ENCODE measurements at regions not wholly inside any gene's neighbourhood (a gene's known extent, or its start where the extent isn't known, plus 50 kb on each side); places are given as distances from the start of the nearest gene placed in this dataset.

DNA sequence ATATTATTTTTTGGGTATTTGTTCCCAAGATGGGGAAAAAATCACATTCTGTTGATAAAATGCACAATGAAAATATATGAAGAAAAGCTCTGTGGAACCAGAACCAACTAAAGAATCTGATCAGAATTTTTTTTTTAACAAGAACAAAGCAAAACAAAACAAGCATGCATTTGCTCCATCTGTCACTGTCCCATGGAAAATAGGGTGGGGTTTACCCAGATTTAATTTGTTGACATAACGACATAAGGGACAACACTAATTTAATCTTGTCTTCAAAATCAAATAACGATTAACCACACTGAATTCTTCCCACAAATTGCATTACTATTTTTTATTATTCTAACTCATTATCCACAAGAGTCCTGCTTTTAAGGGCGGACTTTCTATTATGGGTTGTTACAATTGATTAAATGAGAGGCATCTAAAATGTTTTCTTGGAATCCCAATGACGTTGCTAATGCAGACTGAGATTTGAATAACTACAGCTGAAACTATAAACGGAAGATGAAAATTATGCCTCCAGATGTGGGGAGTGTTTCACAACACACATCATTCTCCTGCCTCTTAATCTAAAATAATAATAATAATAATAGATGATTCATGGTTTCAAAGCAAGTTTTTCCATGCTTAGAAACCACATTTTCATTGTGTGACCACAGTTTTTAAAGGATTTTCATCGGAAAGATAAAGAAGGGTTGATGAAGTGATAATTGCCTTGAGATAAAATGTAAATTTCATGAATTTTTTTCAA, 307.0 kb upstream of the CPEB2 start:
- no peak overlapping the region for H3K27ac ChIP-seq (ENCODE audit: low read depth)
- TF ChIP-seq, protein P1, sequence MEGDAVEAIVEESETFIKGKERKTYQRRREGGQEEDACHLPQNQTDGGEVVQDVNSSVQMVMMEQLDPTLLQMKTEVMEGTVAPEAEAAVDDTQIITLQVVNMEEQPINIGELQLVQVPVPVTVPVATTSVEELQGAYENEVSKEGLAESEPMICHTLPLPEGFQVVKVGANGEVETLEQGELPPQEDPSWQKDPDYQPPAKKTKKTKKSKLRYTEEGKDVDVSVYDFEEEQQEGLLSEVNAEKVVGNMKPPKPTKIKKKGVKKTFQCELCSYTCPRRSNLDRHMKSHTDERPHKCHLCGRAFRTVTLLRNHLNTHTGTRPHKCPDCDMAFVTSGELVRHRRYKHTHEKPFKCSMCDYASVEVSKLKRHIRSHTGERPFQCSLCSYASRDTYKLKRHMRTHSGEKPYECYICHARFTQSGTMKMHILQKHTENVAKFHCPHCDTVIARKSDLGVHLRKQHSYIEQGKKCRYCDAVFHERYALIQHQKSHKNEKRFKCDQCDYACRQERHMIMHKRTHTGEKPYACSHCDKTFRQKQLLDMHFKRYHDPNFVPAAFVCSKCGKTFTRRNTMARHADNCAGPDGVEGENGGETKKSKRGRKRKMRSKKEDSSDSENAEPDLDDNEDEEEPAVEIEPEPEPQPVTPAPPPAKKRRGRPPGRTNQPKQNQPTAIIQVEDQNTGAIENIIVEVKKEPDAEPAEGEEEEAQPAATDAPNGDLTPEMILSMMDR (conservative IDR thresholded peaks at IDR 0.05; ENCODE audit: low read depth in 2 of 2), result no peak
- no peak for TF ChIP-seq STAT1 (IDR thresholded peaks at IDR 0.05; ENCODE audit: unreplicated experiment)
- no peak for TF ChIP-seq JUNB (IDR thresholded peaks at IDR 0.05; ENCODE audit: unreplicated experiment)
- TF ChIP-seq CREB1 (CRISPR knock-in tag; IDR thresholded peaks at IDR 0.05; ENCODE audit: low read depth), result no peak
- TF ChIP-seq EZH2 (IDR thresholded peaks at IDR 0.05; ENCODE audit: low read depth, unreplicated experiment), result no peak
- no peak for TF ChIP-seq POLR2AphosphoS5 (IDR thresholded peaks at IDR 0.05; ENCODE audit: low read depth)
- TF ChIP-seq, protein P2, sequence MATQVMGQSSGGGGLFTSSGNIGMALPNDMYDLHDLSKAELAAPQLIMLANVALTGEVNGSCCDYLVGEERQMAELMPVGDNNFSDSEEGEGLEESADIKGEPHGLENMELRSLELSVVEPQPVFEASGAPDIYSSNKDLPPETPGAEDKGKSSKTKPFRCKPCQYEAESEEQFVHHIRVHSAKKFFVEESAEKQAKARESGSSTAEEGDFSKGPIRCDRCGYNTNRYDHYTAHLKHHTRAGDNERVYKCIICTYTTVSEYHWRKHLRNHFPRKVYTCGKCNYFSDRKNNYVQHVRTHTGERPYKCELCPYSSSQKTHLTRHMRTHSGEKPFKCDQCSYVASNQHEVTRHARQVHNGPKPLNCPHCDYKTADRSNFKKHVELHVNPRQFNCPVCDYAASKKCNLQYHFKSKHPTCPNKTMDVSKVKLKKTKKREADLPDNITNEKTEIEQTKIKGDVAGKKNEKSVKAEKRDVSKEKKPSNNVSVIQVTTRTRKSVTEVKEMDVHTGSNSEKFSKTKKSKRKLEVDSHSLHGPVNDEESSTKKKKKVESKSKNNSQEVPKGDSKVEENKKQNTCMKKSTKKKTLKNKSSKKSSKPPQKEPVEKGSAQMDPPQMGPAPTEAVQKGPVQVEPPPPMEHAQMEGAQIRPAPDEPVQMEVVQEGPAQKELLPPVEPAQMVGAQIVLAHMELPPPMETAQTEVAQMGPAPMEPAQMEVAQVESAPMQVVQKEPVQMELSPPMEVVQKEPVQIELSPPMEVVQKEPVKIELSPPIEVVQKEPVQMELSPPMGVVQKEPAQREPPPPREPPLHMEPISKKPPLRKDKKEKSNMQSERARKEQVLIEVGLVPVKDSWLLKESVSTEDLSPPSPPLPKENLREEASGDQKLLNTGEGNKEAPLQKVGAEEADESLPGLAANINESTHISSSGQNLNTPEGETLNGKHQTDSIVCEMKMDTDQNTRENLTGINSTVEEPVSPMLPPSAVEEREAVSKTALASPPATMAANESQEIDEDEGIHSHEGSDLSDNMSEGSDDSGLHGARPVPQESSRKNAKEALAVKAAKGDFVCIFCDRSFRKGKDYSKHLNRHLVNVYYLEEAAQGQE (IDR thresholded peaks at IDR 0.05; ENCODE audit: unreplicated experiment), result no peak
- TF ChIP-seq, protein P3, sequence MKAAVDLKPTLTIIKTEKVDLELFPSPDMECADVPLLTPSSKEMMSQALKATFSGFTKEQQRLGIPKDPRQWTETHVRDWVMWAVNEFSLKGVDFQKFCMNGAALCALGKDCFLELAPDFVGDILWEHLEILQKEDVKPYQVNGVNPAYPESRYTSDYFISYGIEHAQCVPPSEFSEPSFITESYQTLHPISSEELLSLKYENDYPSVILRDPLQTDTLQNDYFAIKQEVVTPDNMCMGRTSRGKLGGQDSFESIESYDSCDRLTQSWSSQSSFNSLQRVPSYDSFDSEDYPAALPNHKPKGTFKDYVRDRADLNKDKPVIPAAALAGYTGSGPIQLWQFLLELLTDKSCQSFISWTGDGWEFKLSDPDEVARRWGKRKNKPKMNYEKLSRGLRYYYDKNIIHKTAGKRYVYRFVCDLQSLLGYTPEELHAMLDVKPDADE (IDR thresholded peaks at IDR 0.05), result no peak
- no peak for TF ChIP-seq ZNF114 (CRISPR knock-in tag; IDR thresholded peaks at IDR 0.05)
- TF ChIP-seq NANOG (IDR thresholded peaks at IDR 0.05; ENCODE audit: borderline replicate concordance), result no peak
- TF ChIP-seq EZH2phosphoT487 (IDR thresholded peaks at IDR 0.05; ENCODE audit: unreplicated experiment), result no peak
- TF ChIP-seq, protein P4, sequence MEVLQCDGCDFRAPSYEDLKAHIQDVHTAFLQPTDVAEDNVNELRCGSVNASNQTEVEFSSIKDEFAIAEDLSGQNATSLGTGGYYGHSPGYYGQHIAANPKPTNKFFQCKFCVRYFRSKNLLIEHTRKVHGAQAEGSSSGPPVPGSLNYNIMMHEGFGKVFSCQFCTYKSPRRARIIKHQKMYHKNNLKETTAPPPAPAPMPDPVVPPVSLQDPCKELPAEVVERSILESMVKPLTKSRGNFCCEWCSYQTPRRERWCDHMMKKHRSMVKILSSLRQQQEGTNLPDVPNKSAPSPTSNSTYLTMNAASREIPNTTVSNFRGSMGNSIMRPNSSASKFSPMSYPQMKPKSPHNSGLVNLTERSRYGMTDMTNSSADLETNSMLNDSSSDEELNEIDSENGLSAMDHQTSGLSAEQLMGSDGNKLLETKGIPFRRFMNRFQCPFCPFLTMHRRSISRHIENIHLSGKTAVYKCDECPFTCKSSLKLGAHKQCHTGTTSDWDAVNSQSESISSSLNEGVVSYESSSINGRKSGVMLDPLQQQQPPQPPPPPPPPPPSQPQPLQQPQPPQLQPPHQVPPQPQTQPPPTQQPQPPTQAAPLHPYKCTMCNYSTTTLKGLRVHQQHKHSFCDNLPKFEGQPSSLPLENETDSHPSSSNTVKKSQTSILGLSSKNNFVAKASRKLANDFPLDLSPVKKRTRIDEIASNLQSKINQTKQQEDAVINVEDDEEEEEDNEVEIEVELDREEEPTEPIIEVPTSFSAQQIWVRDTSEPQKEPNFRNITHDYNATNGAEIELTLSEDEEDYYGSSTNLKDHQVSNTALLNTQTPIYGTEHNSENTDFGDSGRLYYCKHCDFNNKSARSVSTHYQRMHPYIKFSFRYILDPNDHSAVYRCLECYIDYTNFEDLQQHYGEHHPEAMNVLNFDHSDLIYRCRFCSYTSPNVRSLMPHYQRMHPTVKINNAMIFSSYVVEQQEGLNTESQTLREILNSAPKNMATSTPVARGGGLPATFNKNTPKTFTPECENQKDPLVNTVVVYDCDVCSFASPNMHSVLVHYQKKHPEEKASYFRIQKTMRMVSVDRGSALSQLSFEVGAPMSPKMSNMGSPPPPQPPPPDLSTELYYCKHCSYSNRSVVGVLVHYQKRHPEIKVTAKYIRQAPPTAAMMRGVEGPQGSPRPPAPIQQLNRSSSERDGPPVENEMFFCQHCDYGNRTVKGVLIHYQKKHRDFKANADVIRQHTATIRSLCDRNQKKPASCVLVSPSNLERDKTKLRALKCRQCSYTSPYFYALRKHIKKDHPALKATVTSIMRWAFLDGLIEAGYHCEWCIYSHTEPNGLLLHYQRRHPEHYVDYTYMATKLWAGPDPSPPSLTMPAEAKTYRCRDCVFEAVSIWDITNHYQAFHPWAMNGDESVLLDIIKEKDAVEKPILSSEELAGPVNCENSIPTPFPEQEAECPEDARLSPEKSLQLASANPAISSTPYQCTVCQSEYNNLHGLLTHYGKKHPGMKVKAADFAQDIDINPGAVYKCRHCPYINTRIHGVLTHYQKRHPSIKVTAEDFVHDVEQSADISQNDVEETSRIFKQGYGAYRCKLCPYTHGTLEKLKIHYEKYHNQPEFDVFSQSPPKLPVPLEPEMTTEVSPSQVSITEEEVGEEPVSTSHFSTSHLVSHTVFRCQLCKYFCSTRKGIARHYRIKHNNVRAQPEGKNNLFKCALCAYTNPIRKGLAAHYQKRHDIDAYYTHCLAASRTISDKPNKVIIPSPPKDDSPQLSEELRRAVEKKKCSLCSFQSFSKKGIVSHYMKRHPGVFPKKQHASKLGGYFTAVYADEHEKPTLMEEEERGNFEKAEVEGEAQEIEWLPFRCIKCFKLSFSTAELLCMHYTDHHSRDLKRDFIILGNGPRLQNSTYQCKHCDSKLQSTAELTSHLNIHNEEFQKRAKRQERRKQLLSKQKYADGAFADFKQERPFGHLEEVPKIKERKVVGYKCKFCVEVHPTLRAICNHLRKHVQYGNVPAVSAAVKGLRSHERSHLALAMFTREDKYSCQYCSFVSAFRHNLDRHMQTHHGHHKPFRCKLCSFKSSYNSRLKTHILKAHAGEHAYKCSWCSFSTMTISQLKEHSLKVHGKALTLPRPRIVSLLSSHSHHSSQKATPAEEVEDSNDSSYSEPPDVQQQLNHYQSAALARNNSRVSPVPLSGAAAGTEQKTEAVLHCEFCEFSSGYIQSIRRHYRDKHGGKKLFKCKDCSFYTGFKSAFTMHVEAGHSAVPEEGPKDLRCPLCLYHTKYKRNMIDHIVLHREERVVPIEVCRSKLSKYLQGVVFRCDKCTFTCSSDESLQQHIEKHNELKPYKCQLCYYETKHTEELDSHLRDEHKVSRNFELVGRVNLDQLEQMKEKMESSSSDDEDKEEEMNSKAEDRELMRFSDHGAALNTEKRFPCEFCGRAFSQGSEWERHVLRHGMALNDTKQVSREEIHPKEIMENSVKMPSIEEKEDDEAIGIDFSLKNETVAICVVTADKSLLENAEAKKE (CRISPR knock-in tag; IDR thresholded peaks at IDR 0.05), result no peak
- TF ChIP-seq ZNF331 (CRISPR knock-in tag; IDR thresholded peaks at IDR 0.05; ENCODE audit: low read depth), result no peak
- Mint-ChIP-seq H3K4me1 (no peaks in the 10 kb centered on the region), H3K27me3 (ENCODE audit: insufficient read depth, low read depth, poor library complexity) (no peaks in the 10 kb centered on the region), H3K9me3 (peaks cover 20% of the 10 kb centered on the region), H3K36me3 (ENCODE audit: low read depth) (peaks cover 11% of the 10 kb centered on the region; the same call in 2 of the 3 replicates), H3K4me3 (no peak overlapping the region), H3K27ac (no peak overlapping the region)
- H2AFZ ChIP-seq, result no peak overlapping the region
- no peaks in the 10 kb centered on the region; the same call in 1 of the 2 replicates for H3K9me2 ChIP-seq (ENCODE audit: insufficient read depth)
- ATAC-seq, result no peak
- no peaks in the 10 kb centered on the region for H3F3A ChIP-seq (replicated peaks; ENCODE audit: low read depth)
- no peak overlapping the region for H3K4me3 ChIP-seq
- no peaks in the 10 kb centered on the region for H3K79me2 ChIP-seq (replicated peaks; ENCODE audit: insufficient read depth)
- no peaks in the 10 kb centered on the region for H3K27me3 ChIP-seq (ENCODE audit: insufficient read depth)
- H3K36me3 ChIP-seq (ENCODE audit: insufficient read depth), result no peaks in the 10 kb centered on the region
- no peak overlapping the region for H3K4me2 ChIP-seq
- DNase-seq (ENCODE audit: low spot score), result no peak
- no peaks in the 10 kb centered on the region for H3K4me1 ChIP-seq (ENCODE audit: insufficient read depth)
- no peaks in the 10 kb centered on the region for H4K20me1 ChIP-seq (replicated peaks; ENCODE audit: insufficient read depth)

All from GM23338 (cell line).